ENCODE measurements at regions not wholly inside any gene's neighbourhood (a gene's known extent, or its start where the extent isn't known, plus 50 kb on each side); places are given as distances from the start of the nearest gene placed in this dataset.

GRCh38 chr13:86403181-86403580 lies 604.0 kb upstream of the SLITRK6 start:
- Mint-ChIP-seq H3K4me1 (no peaks in the 10 kb centered on the region), H3K27me3 (ENCODE audit: low read depth in 2 of 2) (no peaks in the 10 kb centered on the region), H3K27ac (no peak overlapping the region), H3K4me3 (no peak overlapping the region), H3K9me3 (peaks cover 3 to 14% of the 10 kb centered on the region in 2 donors), H3K36me3 (peaks cover 6% of the 10 kb centered on the region)
- intact Hi-C loops (cut with micrococcal nuclease): no loop called here
- Histone ChIP-seq H3K4me3 (ENCODE audit: low read length) (no peak overlapping the region), H3K27me3 (ENCODE audit: control insufficient read depth, insufficient read depth, low read length) (no peaks in the 10 kb centered on the region), H3K36me3 (ENCODE audit: control insufficient read depth, insufficient read depth, low read length) (no peaks in the 10 kb centered on the region), H3K27ac (ENCODE audit: low read length) (no peak overlapping the region), H3K4me1 (ENCODE audit: control insufficient read depth, insufficient read depth, low read length) (no peaks in the 10 kb centered on the region), H3K9me3 (ENCODE audit: control insufficient read depth, insufficient read depth, low read length) (peaks cover 4% of the 10 kb centered on the region)
- DNase-seq (no peak), ATAC-seq (no peak)
- no peak for TF ChIP-seq CTCF (IDR thresholded peaks at IDR 0.05)

- no peak for ATAC-seq
- peaks cover 6% of the 10 kb centered on the region for H3K36me3 Mint-ChIP-seq
- H3K9me3 Mint-ChIP-seq: peaks cover 11% of the 10 kb centered on the region in 2 donors
- 67% methylated on average over 8 of the region's 8 CpGs for WGBS (ENCODE audit: insufficient coverage)
- H3K27ac Mint-ChIP-seq: no peak overlapping the region
- Histone ChIP-seq H3K4me3 (ENCODE audit: low read length) (no peak overlapping the region), H3K27me3 (ENCODE audit: control insufficient read depth, insufficient read depth, low read length) (no peaks in the 10 kb centered on the region), H3K4me1 (ENCODE audit: control insufficient read depth, insufficient read depth, low read length) (no peaks in the 10 kb centered on the region), H3K36me3 (ENCODE audit: control insufficient read depth, insufficient read depth, low read length) (no peaks in the 10 kb centered on the region), H3K9me3 (ENCODE audit: control insufficient read depth, insufficient read depth, low read length) (peaks cover 8% of the 10 kb centered on the region), H3K27ac (ENCODE audit: low read length) (no peak overlapping the region)
- no peaks in the 10 kb centered on the region for H3K27me3 Mint-ChIP-seq (ENCODE audit: low read depth in 2 of 2)
- no peak for TF ChIP-seq CTCF (IDR thresholded peaks at IDR 0.05)
- no peak overlapping the region for H3K4me3 Mint-ChIP-seq
- H3K4me1 Mint-ChIP-seq: no peaks in the 10 kb centered on the region
- intact Hi-C loops (cut with micrococcal nuclease): no loop called here
- DNase-seq: no peak
Measured at GRCh38 chr13:86409466-86410241, 610.4 kb upstream of the SLITRK6 start.

- TF ChIP-seq CTCF (IDR thresholded peaks at IDR 0.05): no peak
- Mint-ChIP-seq H3K27ac (no peak overlapping the region), H3K4me1 (no peaks in the 10 kb centered on the region), H3K9me3 (peaks cover 24% of the 10 kb centered on the region in 2 donors), H3K36me3 (peaks cover 10% of the 10 kb centered on the region), H3K27me3 (ENCODE audit: low read depth in 2 of 2) (no peaks in the 10 kb centered on the region), H3K4me3 (no peak overlapping the region)
- H3K4me3 ChIP-seq (ENCODE audit: low read length): no peak overlapping the region
- 90% methylated on average over 3 of the region's 3 CpGs for WGBS (ENCODE audit: insufficient coverage)
- H3K27me3 ChIP-seq (ENCODE audit: control insufficient read depth, insufficient read depth, low read length): no peaks in the 10 kb centered on the region
- no peaks in the 10 kb centered on the region for H3K36me3 ChIP-seq (ENCODE audit: control insufficient read depth, insufficient read depth, low read length)
- intact Hi-C loops (cut with micrococcal nuclease): no loop called here
- H3K4me1 ChIP-seq (ENCODE audit: control insufficient read depth, insufficient read depth, low read length): no peaks in the 10 kb centered on the region
- DNase-seq (no peak), ATAC-seq (no peak)
- H3K9me3 ChIP-seq (ENCODE audit: control insufficient read depth, insufficient read depth, low read length): peaks cover 4% of the 10 kb centered on the region
- H3K27ac ChIP-seq (ENCODE audit: low read length): no peak overlapping the region
Measured at GRCh38 chr13:86425170-86425815, 626.1 kb upstream of the SLITRK6 start.
